GM06990 (cell line): ENCODE measurements at regions not wholly inside any gene's neighbourhood (a gene's known extent, or its start where the extent isn't known, plus 50 kb on each side); places are given as distances from the start of the nearest gene placed in this dataset.
"Not testable (repeated sequence)": the region's sequence is repeated elsewhere in the genome, so short reads cannot be mapped to it uniquely, and the experiment has no call there.

Experiments
- DNase-seq: peaks from one replicate; pipeline ENCODE4 v3.0.0-alpha.2; 2011; ENCODE audit not compliant: insufficient read length; ENCODE audit errors: extremely low read depth
- H3K27me3 ChIP-seq: replicated peaks from 2 replicates; pipeline ENCODE4 v1.6.0; 2011; ENCODE audit warnings: low read length; ENCODE audit not compliant: control insufficient read depth, insufficient read depth
- H3K36me3 ChIP-seq: 2 replicates; pipeline ENCODE4 v1.5.1; 2011; ENCODE audit warnings: low read length; ENCODE audit not compliant: control insufficient read depth, insufficient read depth
- H3K4me3 ChIP-seq: replicated peaks from 2 replicates; pipeline ENCODE4 v1.5.1; 2011; ENCODE audit warnings: low read depth, mild to moderate bottlenecking, control low read depth, low read length
- CTCF ChIP-seq: IDR thresholded peaks from 2 replicates; pipeline ENCODE4 v1.5.1; 2011; ENCODE audit warnings: low read length, control low read depth, mild to moderate bottlenecking, inconsistent platforms; ENCODE audit not compliant: insufficient read depth, poor library complexity, severe bottlenecking

GRCh38 chr3:144583871-144584270 lies 612.2 kb downstream of the DIPK2A start:
- Histone ChIP-seq H3K36me3 (no peaks in the 10 kb centered on the region), H3K4me3 (no peak overlapping the region), H3K27me3 (no peaks in the 10 kb centered on the region)
- no peak for DNase-seq
- no peak for TF ChIP-seq CTCF

- Histone ChIP-seq H3K4me3 (no peak overlapping the region), H3K36me3 (no peaks in the 10 kb centered on the region), H3K27me3 (no peaks in the 10 kb centered on the region)
- TF ChIP-seq CTCF, result no peak
- DNase-seq, result no peak
Observed at GRCh38 chr3:144585408-144585807, 613.8 kb downstream of the DIPK2A start.

- Histone ChIP-seq H3K36me3 (no peaks in the 10 kb centered on the region), H3K4me3 (no peak overlapping the region), H3K27me3 (no peaks in the 10 kb centered on the region)
- TF ChIP-seq CTCF, result no peak
- DNase-seq, result no peak
Observed at GRCh38 chr3:144585953-144586352, 614.3 kb downstream of the DIPK2A start.

GRCh38 chr3:144586382-144586781 lies 614.8 kb downstream of the DIPK2A start:
- Histone ChIP-seq H3K27me3 (no peaks in the 10 kb centered on the region), H3K36me3 (no peaks in the 10 kb centered on the region), H3K4me3 (no peak overlapping the region)
- no peak for DNase-seq
- no peak for TF ChIP-seq CTCF

- H3K27me3 ChIP-seq, result no peaks in the 10 kb centered on the region
- no peaks in the 10 kb centered on the region for H3K36me3 ChIP-seq
- no peak for TF ChIP-seq CTCF
- DNase-seq, result no peak
- no peak overlapping the region for H3K4me3 ChIP-seq
Observed at GRCh38 chr3:144590854-144591253, 619.2 kb downstream of the DIPK2A start.

- H3K36me3 ChIP-seq, result no peaks in the 10 kb centered on the region
Observed at GRCh38 chr3:144593881-144594280, 622.3 kb downstream of the DIPK2A start.

GRCh38 chr3:144620236-144620635 lies 648.6 kb downstream of the DIPK2A start:
- not testable (repeated sequence) for H3K27me3 ChIP-seq, H3K4me3 ChIP-seq, DNase-seq, H3K36me3 ChIP-seq

More at GRCh38 chr3:144593881-144594280, 622.3 kb downstream of the DIPK2A start:
- Histone ChIP-seq H3K4me3 (no peak overlapping the region), H3K27me3 (no peaks in the 10 kb centered on the region)
- no peak for DNase-seq
- no peak for TF ChIP-seq CTCF
